ENCODE measurements at regions not wholly inside any gene's neighbourhood (a gene's known extent, or its start where the extent isn't known, plus 50 kb on each side); places are given as distances from the start of the nearest gene placed in this dataset.
"Not testable (repeated sequence)": the region's sequence is repeated elsewhere in the genome, so short reads cannot be mapped to it uniquely, and the experiment has no call there.

DNA sequence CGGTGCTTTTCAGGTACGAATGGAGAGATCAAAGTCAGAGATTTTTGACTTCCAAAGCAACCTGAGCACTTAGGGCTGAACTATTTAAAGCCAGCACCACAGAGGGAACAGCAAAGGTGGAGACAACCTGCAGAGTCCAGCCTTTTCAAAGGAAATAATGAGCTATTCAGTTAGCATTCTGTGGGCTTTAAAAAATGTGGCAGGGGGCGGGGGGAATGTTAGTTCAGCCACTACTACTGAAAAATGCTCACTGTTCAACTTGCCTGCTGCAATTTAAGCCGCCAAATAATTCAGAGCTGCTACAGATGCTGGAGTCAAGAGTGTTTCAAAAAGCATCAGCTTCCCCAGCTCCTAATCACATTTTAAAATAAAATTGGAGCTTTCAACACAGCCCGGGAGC, 473.3 kb upstream of the PLXNA2 start:
- DNase-seq (ENCODE audit: low spot score): no peak

DNA sequence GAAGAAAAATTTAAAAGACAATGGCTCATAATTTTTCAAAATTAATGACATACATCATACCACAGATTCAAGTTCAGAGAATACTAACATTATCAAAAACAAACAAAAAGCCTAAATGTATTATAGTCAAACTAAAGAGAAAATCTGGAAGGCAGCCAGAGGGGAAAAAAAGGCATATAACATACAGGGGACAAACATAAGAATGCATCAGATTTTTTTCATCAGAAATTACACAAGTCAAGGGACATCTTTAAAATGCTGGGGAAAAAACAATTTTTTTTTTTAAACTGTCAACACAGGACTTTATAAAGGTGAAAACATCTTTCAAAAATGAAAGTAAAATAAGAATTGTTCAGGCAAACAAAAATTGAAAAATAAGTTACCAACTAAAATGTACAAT, 478.4 kb upstream of the PLXNA2 start:
- DNase-seq (ENCODE audit: low spot score): no peak

DNA sequence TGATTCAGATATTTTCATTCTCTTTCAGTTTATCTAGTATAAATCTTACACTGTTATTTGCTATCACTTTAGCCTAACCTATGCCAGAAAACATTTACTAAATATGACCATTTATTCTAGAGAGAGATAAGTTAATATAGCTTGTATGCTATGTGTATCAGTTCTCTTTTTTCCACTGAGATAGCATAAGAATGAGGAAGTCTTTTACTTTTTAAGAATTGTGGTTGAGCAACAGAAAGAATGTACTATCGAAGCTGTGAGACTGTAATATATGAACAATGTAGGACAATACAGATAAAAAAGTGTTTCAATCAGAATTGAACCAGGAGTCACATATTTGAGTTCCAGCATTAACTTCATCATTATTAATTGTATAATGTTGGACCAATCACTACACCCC, 479.9 kb upstream of the PLXNA2 start:
- no peak for DNase-seq (ENCODE audit: low spot score)

DNA sequence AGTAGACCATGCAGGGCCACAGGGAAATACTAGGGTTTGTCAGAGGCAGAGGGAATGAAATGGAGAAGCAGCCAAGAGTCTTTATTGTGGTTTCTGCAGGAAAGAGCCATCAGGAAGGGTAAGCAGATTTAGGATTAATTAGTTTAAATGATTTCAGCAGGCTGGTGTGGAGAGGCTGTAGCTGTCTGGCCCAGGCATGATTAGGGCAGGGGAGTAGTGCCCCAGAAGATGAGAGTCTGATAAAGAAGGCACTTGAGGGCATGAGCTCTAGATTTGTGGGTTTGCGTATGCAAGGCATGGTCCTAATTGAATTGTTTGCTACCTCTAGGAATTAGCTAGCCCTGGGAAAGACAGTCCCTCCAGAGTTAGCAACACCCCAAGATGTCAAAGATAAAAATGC, 484.6 kb upstream of the PLXNA2 start:
- no peak for DNase-seq (ENCODE audit: low spot score)

- no peak for DNase-seq (ENCODE audit: low spot score)
Observed at GRCh38 chr1:208731981-208732821, 488.0 kb upstream of the PLXNA2 start.

DNA sequence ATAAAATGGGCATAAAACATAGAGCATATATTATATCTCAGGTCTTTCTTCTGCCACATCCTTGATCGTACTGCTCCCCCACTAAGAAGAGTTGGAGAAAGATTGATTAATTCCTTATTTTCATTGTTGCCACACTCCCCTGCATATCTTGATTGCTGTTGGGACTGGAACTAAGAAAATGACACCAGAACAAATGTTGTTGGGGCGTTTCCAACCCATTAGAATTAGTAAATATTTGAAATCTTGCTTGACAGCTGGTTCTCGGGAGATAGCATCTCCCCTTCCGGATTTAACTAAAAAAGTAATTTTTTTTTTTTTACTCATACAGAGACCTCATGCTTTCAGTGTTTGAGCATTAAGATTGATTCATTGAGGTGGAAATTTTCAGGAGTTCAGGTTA, 493.0 kb upstream of the PLXNA2 start:
- DNase-seq (ENCODE audit: low spot score): no peak

DNA sequence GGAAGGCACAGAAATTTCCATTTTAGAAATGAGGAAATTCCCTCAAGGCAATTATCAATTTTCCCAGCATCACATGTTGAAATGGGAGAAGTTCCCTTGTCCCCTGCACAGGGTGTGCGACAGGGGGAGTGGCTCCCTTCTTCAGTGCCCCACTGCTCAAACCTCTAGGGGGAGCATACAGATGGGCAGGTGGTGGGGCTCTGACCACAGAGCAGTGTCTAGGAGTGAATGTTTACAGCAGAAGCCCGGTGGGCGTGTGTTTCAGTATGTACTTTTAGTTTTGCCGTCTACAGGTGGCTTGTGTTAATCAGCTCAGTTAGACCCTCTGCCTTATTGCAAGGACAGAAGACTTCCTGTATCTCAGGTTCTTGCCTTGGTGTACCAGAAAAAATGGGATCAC, 493.7 kb upstream of the PLXNA2 start:
- no peak for DNase-seq (ENCODE audit: low spot score)

GRCh38 chr1:208739636-208740035, 495.5 kb upstream of the PLXNA2 start:
- DNase-seq (ENCODE audit: low spot score): not testable (repeated sequence)

GRCh38 chr1:208741296-208741695, 497.1 kb upstream of the PLXNA2 start:
- no peak for DNase-seq (ENCODE audit: low spot score)

GRCh38 chr1:208743361-208743760, 499.2 kb upstream of the PLXNA2 start:
- no peak for DNase-seq (ENCODE audit: low spot score)

- no peak for DNase-seq (ENCODE audit: low spot score)
Observed at GRCh38 chr1:208747979-208748378, 503.8 kb upstream of the PLXNA2 start.

- no peak for DNase-seq (ENCODE audit: low spot score)
Observed at GRCh38 chr1:208748387-208749165, 504.4 kb upstream of the PLXNA2 start.

GRCh38 chr1:208756339-208756981, 512.3 kb upstream of the PLXNA2 start:
- DNase-seq (ENCODE audit: low spot score): no peak

DNA sequence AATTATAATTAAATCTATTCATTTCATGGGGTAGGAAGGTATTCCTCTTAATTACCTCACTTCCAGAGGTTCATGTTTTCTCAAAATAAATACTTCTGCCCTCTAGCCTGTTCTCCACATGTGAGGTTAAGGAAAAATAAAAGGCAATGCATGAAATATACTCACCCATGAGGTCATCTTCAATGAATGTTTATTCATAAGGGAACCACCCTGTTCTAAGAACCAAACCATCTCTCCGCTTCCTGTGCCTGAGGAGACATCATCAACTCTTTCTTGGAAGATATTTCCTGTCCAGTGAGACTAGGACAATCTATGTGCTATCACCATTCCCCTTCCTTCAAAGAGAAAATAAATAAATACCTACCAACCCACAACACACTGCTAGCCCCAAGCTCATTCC, 513.7 kb upstream of the PLXNA2 start:
- DNase-seq (ENCODE audit: low spot score): no peak

DNA sequence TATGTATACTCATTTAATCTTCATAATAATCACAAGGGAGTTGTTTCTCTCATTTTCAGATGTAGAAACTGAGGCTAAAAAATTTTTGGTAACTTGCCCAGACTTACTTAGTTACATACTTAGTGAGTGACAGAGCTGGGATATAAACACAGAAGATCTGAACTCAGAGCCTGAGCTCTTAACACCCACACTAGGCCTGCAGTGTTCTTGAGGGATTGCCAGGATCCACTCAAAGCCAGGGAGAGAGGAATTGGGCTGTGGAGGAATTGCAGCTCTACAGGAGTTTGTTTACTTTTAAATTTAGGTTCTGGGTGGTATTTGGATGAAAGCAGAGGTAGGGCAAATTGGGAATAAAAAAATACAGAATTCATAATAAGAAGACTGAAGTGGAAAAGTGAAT, 515.1 kb upstream of the PLXNA2 start:
- DNase-seq (ENCODE audit: low spot score): no peak

- DNase-seq (ENCODE audit: low spot score): no peak
Observed at GRCh38 chr1:208763971-208764370, 519.8 kb upstream of the PLXNA2 start.

DNA sequence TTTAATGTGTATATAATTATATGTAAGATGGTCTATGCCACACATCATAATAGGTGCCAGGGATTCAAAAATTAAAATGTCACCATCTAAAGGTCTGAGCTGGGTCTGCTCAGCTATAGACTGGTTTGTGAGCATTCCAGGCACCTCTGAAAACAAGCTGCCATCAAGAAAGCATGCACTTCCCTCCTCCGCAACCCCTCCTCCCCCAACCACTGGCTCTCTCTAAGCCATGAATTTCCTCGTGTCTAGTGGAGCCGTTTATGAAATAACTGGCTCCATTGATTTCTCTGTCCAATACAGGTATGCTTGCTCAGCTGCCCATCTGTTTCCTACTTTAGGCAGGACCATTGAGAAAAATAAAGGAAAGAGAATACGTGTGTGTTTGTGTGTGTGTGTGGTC, 522.6 kb upstream of the PLXNA2 start:
- no peak for DNase-seq (ENCODE audit: low spot score)

DNA sequence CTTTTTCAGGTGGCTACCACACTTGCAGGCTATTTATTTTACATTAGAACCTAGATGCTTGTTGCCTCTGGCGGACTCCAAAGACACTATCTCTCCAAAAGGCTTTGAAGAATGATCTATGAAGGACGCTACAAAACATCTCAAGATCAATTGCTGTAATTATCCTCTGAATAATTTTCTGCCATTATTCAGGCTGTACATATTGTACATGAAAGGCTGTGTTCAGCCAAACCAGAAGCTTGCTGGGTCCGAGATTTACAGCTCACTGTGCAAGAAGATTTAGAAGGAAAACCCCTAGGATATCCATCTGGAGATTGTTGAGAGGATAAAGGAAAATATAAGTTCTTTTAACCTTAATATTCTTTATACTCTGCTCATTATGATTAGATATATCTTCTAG, 523.6 kb upstream of the PLXNA2 start:
- no peak for DNase-seq (ENCODE audit: low spot score)

- DNase-seq (ENCODE audit: low spot score): no peak
Observed at GRCh38 chr1:208772891-208773290, 528.7 kb upstream of the PLXNA2 start.

GRCh38 chr1:208775841-208776240, 531.7 kb upstream of the PLXNA2 start:
- no peak for DNase-seq (ENCODE audit: low spot score)

GRCh38 chr1:208778417-208778816, 534.2 kb upstream of the PLXNA2 start:
- no peak for DNase-seq (ENCODE audit: low spot score)

DNA sequence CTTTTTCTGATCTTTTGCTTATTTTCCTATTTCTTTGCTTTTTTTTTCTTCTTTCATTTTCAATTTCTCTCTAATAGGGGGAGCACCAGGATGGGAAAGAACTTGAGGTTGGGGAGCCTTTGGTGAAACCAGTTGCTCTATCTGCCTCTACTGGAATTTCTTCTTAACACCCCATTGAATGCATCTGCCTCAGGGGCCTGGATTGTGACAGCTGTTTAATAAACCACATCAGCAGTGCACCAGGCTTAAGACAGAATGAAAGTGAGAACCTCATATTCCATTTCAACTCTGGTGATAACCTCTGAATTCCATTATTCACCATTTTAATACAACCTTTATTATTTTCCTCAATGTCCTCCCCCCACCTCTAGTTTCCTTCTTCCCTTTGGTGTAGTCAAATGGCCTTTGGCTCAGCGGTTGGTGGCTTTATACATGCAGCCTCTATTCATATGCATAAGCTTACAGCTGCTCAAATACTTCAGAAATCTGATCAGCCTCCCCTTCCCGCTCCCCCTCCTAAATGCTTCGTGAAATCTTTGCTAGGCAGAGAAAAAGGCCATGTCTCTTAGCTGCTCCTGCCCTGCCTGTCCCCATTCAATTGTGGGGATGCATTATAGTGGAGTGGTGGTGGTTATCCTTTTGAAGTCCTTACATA, 537.3 kb upstream of the PLXNA2 start:
- DNase-seq (ENCODE audit: low spot score): no peak

Measured in RKO (cell line).